Adrenal gland (tissue), 9 donors: ENCODE measurements at regions not wholly inside any gene's neighbourhood (a gene's known extent, or its start where the extent isn't known, plus 50 kb on each side); places are given as distances from the start of the nearest gene placed in this dataset.
"Not testable (repeated sequence)": the region's sequence is repeated elsewhere in the genome, so short reads cannot be mapped to it uniquely, and the experiment has no call there.

Experiments
- DNase-seq, 7 donors: peaks; one replicate each; pipeline ENCODE4 v3.0.0-alpha.2; 2019 to 2020
- H3K27ac ChIP-seq, 5 donors: fragments of 200-600 bp; sonication (generic) in 4 of 5; 1 replicate in 3 of 5; 2 replicates in 2 of 5; pipeline versions ENCODE4 v1.5.1 to v1.8.0; 2016 to 2020; ENCODE audit warnings: mild to moderate bottlenecking in 1 of 5
- H3K27me3 ChIP-seq: fragments of 200-600 bp; 2 replicates; pipeline ENCODE4 v1.8.0; 2021
- H3K36me3 ChIP-seq, 2 donors: fragments of 200-600 bp; replicated peaks in 1 of 2; 1 replicate in 1 of 2; 2 replicates in 1 of 2; pipeline versions ENCODE4 v1.5.1 to v1.8.0; 2018 to 2022
- H3K4me1 ChIP-seq, 2 donors: fragments of 200-600 bp; replicated peaks in 1 of 2; 1 replicate in 1 of 2; 2 replicates in 1 of 2; pipeline versions ENCODE4 v1.5.1 to v1.8.0; 2018 to 2021
- H3K4me3 ChIP-seq, 4 donors: fragments of 200-600 bp; sonication (generic) in 3 of 4; one replicate each; pipeline ENCODE4 v1.5.1; 2016 to 2018
- H3K9me3 ChIP-seq, 3 donors: fragments of 200-600 bp; sonication (generic) in 1 of 3; replicated peaks in 1 of 3; 1 replicate in 2 of 3; 2 replicates in 1 of 3; pipeline versions ENCODE4 v1.5.1 to v1.8.0; 2016 to 2021
- CTCF ChIP-seq, 6 experiments: fragments of 450-650 bp in 4 of 6; fragments of 200-600 bp in 2 of 6; sonication (generic) in 1 of 6; IDR thresholded peaks; 1 replicate in 5 of 6; 2 replicates in 1 of 6; pipeline versions ENCODE4 v1.5.1 to v1.8.0; 2016 to 2021; ENCODE audit warnings: antibody characterized with exemption in 6 of 6, mild to moderate bottlenecking in 2 of 6, moderate library complexity in 1 of 6
- POLR2A ChIP-seq, 2 donors: fragments of 450-650 bp; IDR thresholded peaks; one replicate each; pipeline ENCODE4 v1.6.1; 2017; ENCODE audit warnings: antibody characterized with exemption in 2 of 2, mild to moderate bottlenecking in 2 of 2, moderate library complexity in 1 of 2
- WGBS, 4 donors: extraction: QIAGEN DNeasy Blood & Tissue Kit in 2 of 4; methylation state at CpG; one replicate each; pipeline versions ENCODE4 v1.1.5 to v1.1.7; 2013 to 2017; 5-methylcytosine and 5-hydroxymethylcytosine counted together
- intact Hi-C, 2 donors: fragments of 100-400 bp; cut with DNase I; formaldehyde crosslinking; loops; one replicate each; pipeline versions ENCODE4 v1.14.1 to v1.15.0; 2022 to 2023
- donor health status: healthy with polysubstance abuse.
- donor health status: Bipolar disorder and iron deficiency.
- donor health status: DM: yes; HTN: yes; CAD: no.
- donor health status: DM: no; HTN: no; CAD: no.
- donor health status: DM: no; HTN: no; CAD: no.

GRCh38 chr12:75943730-75944096 lies 87.9 kb downstream of the PHLDA1 start:
- Histone ChIP-seq H3K4me1 (peaks cover 0 to 15% of the 10 kb centered on the region in 2 donors), H3K27ac (peak overlapping the region in 3 of 5 donors; percentile 43 to 66 (median 62)), H3K27me3 (no peaks in the 10 kb centered on the region), H3K9me3 (no peaks in the 10 kb centered on the region), H3K4me3 (no peak overlapping the region), H3K36me3 (no peaks in the 10 kb centered on the region)
- no peak for TF ChIP-seq POLR2A (IDR thresholded peaks at IDR 0.05)
- intact Hi-C loops: no loop called here
- no peak for DNase-seq
- WGBS, 4 donors: 93 to 100% (median 95%) methylated on average over 1 of the region's 1 CpG

- H3K4me3 ChIP-seq, DNase-seq, H3K36me3 ChIP-seq, H3K27ac ChIP-seq, intact Hi-C loops, H3K27me3 ChIP-seq, H3K9me3 ChIP-seq: not testable (repeated sequence)
- 97 to 98% methylated on average over 18 to 31 of the region's 31 CpGs; no CpG with 5 or more reads in 2 of the 4 donors for WGBS, 4 donors
- peaks cover 0 to 15% of the 10 kb centered on the region in 2 donors for H3K4me1 ChIP-seq
These were observed 89.9 kb downstream of the PHLDA1 start for GRCh38 chr12:75941661-75942060.

GRCh38 chr12:75939016-75939642 lies 92.4 kb downstream of the PHLDA1 start:
- Histone ChIP-seq H3K27me3 (no peaks in the 10 kb centered on the region), H3K4me1 (peaks cover 0 to 15% of the 10 kb centered on the region in 2 donors), H3K27ac (no peak overlapping the region), H3K4me3 (no peak overlapping the region), H3K36me3 (no peaks in the 10 kb centered on the region), H3K9me3 (no peaks in the 10 kb centered on the region)
- TF ChIP-seq CTCF (IDR thresholded peaks at IDR 0.05) (no peak), POLR2A (IDR thresholded peaks at IDR 0.05) (no peak)
- intact Hi-C loops: no loop called here
- no peak for DNase-seq
- WGBS, 4 donors: 75 to 82% (median 80%) methylated on average over 5 of the region's 5 CpGs

GRCh38 chr12:75938189-75938588 lies 93.4 kb downstream of the PHLDA1 start:
- Histone ChIP-seq H3K4me1 (peaks cover 0 to 16% of the 10 kb centered on the region in 2 donors), H3K36me3 (no peaks in the 10 kb centered on the region), H3K4me3 (no peak overlapping the region), H3K27ac (no peak overlapping the region), H3K27me3 (no peaks in the 10 kb centered on the region), H3K9me3 (no peaks in the 10 kb centered on the region)
- TF ChIP-seq POLR2A (IDR thresholded peaks at IDR 0.05) (no peak), CTCF (IDR thresholded peaks at IDR 0.05) (no peak)
- WGBS, 4 donors: 87 to 100% (median 90%) methylated on average over 2 of the region's 2 CpGs
- intact Hi-C loops: no loop called here
- DNase-seq: no peak

GRCh38 chr12:75937486-75937885 lies 94.1 kb downstream of the PHLDA1 start:
- intact Hi-C loops: no loop called here
- no peak overlapping the region for H3K4me3 ChIP-seq
- no peaks in the 10 kb centered on the region for H3K36me3 ChIP-seq
- TF ChIP-seq CTCF (IDR thresholded peaks at IDR 0.05) (no peak), POLR2A (IDR thresholded peaks at IDR 0.05) (no peak)
- H3K27ac ChIP-seq: no peak overlapping the region
- no peaks in the 10 kb centered on the region for H3K9me3 ChIP-seq
- no peaks in the 10 kb centered on the region for H3K27me3 ChIP-seq
- no peak for DNase-seq
- WGBS, 4 donors: 80 to 92% (median 82%) methylated on average over 1 of the region's 1 CpG
- peaks cover 0 to 16% of the 10 kb centered on the region in 2 donors for H3K4me1 ChIP-seq
